OCI-LY3 (cell line): ENCODE measurements at regions not wholly inside any gene's neighbourhood (a gene's known extent, or its start where the extent isn't known, plus 50 kb on each side); places are given as distances from the start of the nearest gene placed in this dataset.

Experiments
- H2AFZ ChIP-seq: fragments of 200-600, 300-600 bp; shearing (Covaris generic); 2 replicates; pipeline ENCODE4 v1.6.0; 2014; ENCODE audit warnings: antibody characterized with exemption, low read depth, low read length
- H3K27ac ChIP-seq: fragments of 200-600, 300-600 bp; sonication (generic); 2 replicates; pipeline ENCODE4 v1.5.1; 2014; ENCODE audit warnings: mild to moderate bottlenecking, low read length, moderate library complexity, mixed read lengths
- H3K27me3 ChIP-seq: fragments of 200-600, 300-600 bp; sonication (generic); 2 replicates; pipeline ENCODE4 v1.6.1; 2014; ENCODE audit warnings: low read depth, low read length, mixed read lengths
- H3K36me3 ChIP-seq: fragments of 200-600, 300-600 bp; sonication (generic); replicated peaks from 2 replicates; pipeline ENCODE3; 2014; ENCODE audit warnings: low read depth, low read length, mixed read lengths
- H3K4me1 ChIP-seq: fragments of 300-600, 200-600 bp; sonication (generic); 2 replicates; pipeline ENCODE4 v1.6.1; 2014; ENCODE audit warnings: low read length, mixed read lengths
- H3K4me2 ChIP-seq: fragments of 200-600, 300-600 bp; sonication (generic); 2 replicates; pipeline ENCODE4 v1.6.1; 2014; ENCODE audit warnings: low read length, mixed read lengths
- H3K4me3 ChIP-seq: fragments of 300-600, 200-600 bp; sonication (generic); 2 replicates; pipeline ENCODE4 v1.5.1; 2014; ENCODE audit warnings: antibody characterized with exemption, mild to moderate bottlenecking, low read length, moderate library complexity
- H3K79me2 ChIP-seq: fragments of 300-600, 200-600 bp; shearing (Covaris generic); 2 replicates; pipeline ENCODE4 v1.6.1; 2014; ENCODE audit warnings: mild to moderate bottlenecking, low read length, mixed read lengths
- H3K9ac ChIP-seq: fragments of 300-600, 200-600 bp; shearing (Covaris generic); 2 replicates; pipeline ENCODE4 v1.6.0; 2014; ENCODE audit warnings: mild to moderate bottlenecking, low read length, moderate library complexity
- H3K9me3 ChIP-seq: fragments of 200-600, 300-600 bp; shearing (Covaris generic); 2 replicates; pipeline ENCODE4 v1.6.1; 2014; ENCODE audit warnings: low read length, mixed read lengths; ENCODE audit not compliant: insufficient read depth
- H4K20me1 ChIP-seq: fragments of 200-600, 300-600 bp; sonication (generic); 2 replicates; pipeline ENCODE4 v1.6.1; 2016; ENCODE audit warnings: low read length, mixed read lengths; ENCODE audit not compliant: insufficient read depth
- CTCF ChIP-seq: fragments of 200-600, 300-600 bp; sonication (generic); IDR thresholded peaks from 2 replicates; pipeline ENCODE4 v1.5.1; 2014; ENCODE audit warnings: antibody characterized with exemption, low read length, low read depth
- EZH2phosphoT487 ChIP-seq: fragments of 200-600 bp; shearing (Covaris generic); IDR thresholded peaks from 2 replicates; pipeline ENCODE4 v1.6.1; 2018; ENCODE audit warnings: antibody characterized with exemption, mixed run types, low read depth

GRCh38 chr1:87558921-87559320, 230.2 kb downstream of the LMO4 start:
- Histone ChIP-seq H3K36me3 (no peaks in the 10 kb centered on the region), H2AFZ (no peak overlapping the region), H3K27ac (no peak overlapping the region), H3K4me3 (no peak overlapping the region), H3K4me1 (no peaks in the 10 kb centered on the region), H3K9me3 (no peaks in the 10 kb centered on the region), H3K9ac (no peak overlapping the region), H3K4me2 (no peak overlapping the region), H4K20me1 (no peaks in the 10 kb centered on the region), H3K27me3 (no peaks in the 10 kb centered on the region), H3K79me2 (no peaks in the 10 kb centered on the region)
- TF ChIP-seq CTCF (no peak), EZH2phosphoT487 (no peak)

- H2AFZ ChIP-seq = no peak overlapping the region
- H3K4me2 ChIP-seq = no peak overlapping the region
- no peaks in the 10 kb centered on the region for H3K4me1 ChIP-seq
Observed at GRCh38 chr1:87560137-87560536, 231.5 kb downstream of the LMO4 start.

GRCh38 chr1:87560601-87561360, 232.1 kb downstream of the LMO4 start:
- Histone ChIP-seq H3K4me3 (no peak overlapping the region), H3K9ac (no peak overlapping the region), H2AFZ (no peak overlapping the region), H3K79me2 (no peaks in the 10 kb centered on the region), H3K4me1 (no peaks in the 10 kb centered on the region), H3K27me3 (no peaks in the 10 kb centered on the region), H3K36me3 (no peaks in the 10 kb centered on the region), H3K9me3 (no peaks in the 10 kb centered on the region), H3K27ac (no peak overlapping the region), H4K20me1 (no peaks in the 10 kb centered on the region), H3K4me2 (no peak overlapping the region)
- no peak for TF ChIP-seq CTCF

More at GRCh38 chr1:87560137-87560536, 231.5 kb downstream of the LMO4 start:
- Histone ChIP-seq H4K20me1 (no peaks in the 10 kb centered on the region), H3K27me3 (no peaks in the 10 kb centered on the region), H3K9ac (no peak overlapping the region), H3K4me3 (no peak overlapping the region), H3K36me3 (no peaks in the 10 kb centered on the region), H3K27ac (no peak overlapping the region), H3K9me3 (no peaks in the 10 kb centered on the region), H3K79me2 (no peaks in the 10 kb centered on the region)
- TF ChIP-seq CTCF (no peak), EZH2phosphoT487 (no peak)

- Histone ChIP-seq H3K27me3 (no peaks in the 10 kb centered on the region), H3K4me2 (no peak overlapping the region), H3K4me1 (no peaks in the 10 kb centered on the region), H4K20me1 (no peaks in the 10 kb centered on the region), H3K9ac (no peak overlapping the region), H3K27ac (no peak overlapping the region), H2AFZ (no peak overlapping the region), H3K36me3 (no peaks in the 10 kb centered on the region), H3K9me3 (no peaks in the 10 kb centered on the region), H3K79me2 (no peaks in the 10 kb centered on the region), H3K4me3 (no peak overlapping the region)
- TF ChIP-seq CTCF (no peak), EZH2phosphoT487 (no peak)
Observed at GRCh38 chr1:87563211-87563610, 234.5 kb downstream of the LMO4 start.
